Fibroblast of skin of scalp (primary cell): ENCODE measurements at regions not wholly inside any gene's neighbourhood (a gene's known extent, or its start where the extent isn't known, plus 50 kb on each side); places are given as distances from the start of the nearest gene placed in this dataset.

Source experiments
- DNase-seq: peaks from one replicate; pipeline ENCODE4 v3.0.0-alpha.2; 2013

- peak; percentile 92 for DNase-seq
These were observed 56.3 kb upstream of the TMCO5A start for GRCh38 chr15:37877851-37878741.

GRCh38 chr15:37880009-37880834 lies 54.2 kb upstream of the TMCO5A start:
- DNase-seq, result peak; percentile 83

- DNase-seq, result no peak
These were observed 53.6 kb upstream of the TMCO5A start for GRCh38 chr15:37880835-37881153.

- DNase-seq, result no peak
These were observed 53.0 kb upstream of the TMCO5A start for GRCh38 chr15:37881237-37882013.

GRCh38 chr15:37882640-37883039 lies 51.8 kb upstream of the TMCO5A start:
- DNase-seq, result no peak
